Upper lobe of left lung (tissue), 4 donors: ENCODE measurements at regions not wholly inside any gene's neighbourhood (a gene's known extent, or its start where the extent isn't known, plus 50 kb on each side); places are given as distances from the start of the nearest gene placed in this dataset.

Source experiments
- CTCF ChIP-seq, 6 experiments: fragments of 450-650 bp in 4 of 6; fragments of 200-600 bp in 2 of 6; sonication (generic) in 2 of 6; IDR thresholded peaks; one replicate each; pipeline ENCODE4 v1.5.1; 2016 to 2019; ENCODE audit warnings: antibody characterized with exemption in 6 of 6
- EP300 ChIP-seq, 4 donors: sonication (generic); formaldehyde crosslinking; IDR thresholded peaks; one replicate each; pipeline ENCODE4 v1.5.1; 2017; ENCODE audit warnings: antibody characterized with exemption in 4 of 4, control low read depth in 2 of 4
- POLR2A ChIP-seq, 4 donors: fragments of 450-650 bp; IDR thresholded peaks; one replicate each; pipeline ENCODE4 v1.5.1; 2016 to 2017; ENCODE audit warnings: antibody characterized with exemption in 4 of 4, mild to moderate bottlenecking in 2 of 4
- POLR2AphosphoS5 ChIP-seq, 2 donors: sonication (generic); formaldehyde crosslinking; IDR thresholded peaks; one replicate each; pipeline ENCODE4 v1.5.1; 2017; ENCODE audit warnings: antibody characterized with exemption in 2 of 2

GRCh38 chr6:44558024-44558831 lies 170.7 kb downstream of the CDC5L start:
- TF ChIP-seq CTCF (IDR thresholded peaks at IDR 0.05) = no peak
- no peak for TF ChIP-seq POLR2AphosphoS5 (IDR thresholded peaks at IDR 0.05)
- TF ChIP-seq POLR2A (IDR thresholded peaks at IDR 0.05) = no peak
- TF ChIP-seq EP300 (IDR thresholded peaks at IDR 0.05) = no peak
